ENCODE measurements at regions not wholly inside any gene's neighbourhood (a gene's known extent, or its start where the extent isn't known, plus 50 kb on each side); places are given as distances from the start of the nearest gene placed in this dataset.

- TF ChIP-seq RAD21 (conservative IDR thresholded peaks at IDR 0.05 in 1 of 2, IDR thresholded peaks at IDR 0.05 in 1 of 2) = no peak
- TF ChIP-seq CTCF (IDR thresholded peaks at IDR 0.05) = no peak
- no peak for TF ChIP-seq TP53 (CRISPR knock-in tag; IDR thresholded peaks at IDR 0.05)
- TF ChIP-seq POLR2A (IDR thresholded peaks at IDR 0.05; ENCODE audit: low read length) = no peak
- TF ChIP-seq KDM1A (IDR thresholded peaks at IDR 0.05; ENCODE audit: low read depth) = no peak
- TF ChIP-seq HES2 (IDR thresholded peaks at IDR 0.05) = no peak
- TF ChIP-seq BCL3 (IDR thresholded peaks at IDR 0.05) = no peak
- no peak for TF ChIP-seq CEBPB (IDR thresholded peaks at IDR 0.05)
Measured at GRCh38 chr2:14340703-14341102, 291.8 kb upstream of the LRATD1 start.

Measured in A549 (cell line).